Esophagus (tissue), 2 donors: ENCODE measurements at regions not wholly inside any gene's neighbourhood (a gene's known extent, or its start where the extent isn't known, plus 50 kb on each side); places are given as distances from the start of the nearest gene placed in this dataset.
"Not testable (repeated sequence)": the region's sequence is repeated elsewhere in the genome, so short reads cannot be mapped to it uniquely, and the experiment has no call there.

ENCODE experiments used
- H3K27ac ChIP-seq, 2 donors: one replicate each; pipeline ENCODE4 v1.5.1; 2013; ENCODE audit warnings: low read depth in 2 of 2, mild to moderate bottlenecking in 2 of 2, inconsistent platforms in 1 of 2, low read length in 1 of 2, moderate library complexity in 1 of 2
- H3K27me3 ChIP-seq, 2 donors: one replicate each; pipeline ENCODE4 v1.6.1; 2013; ENCODE audit warnings: low read length in 2 of 2, control low read depth in 1 of 2, mild to moderate bottlenecking in 1 of 2; ENCODE audit not compliant: insufficient read depth in 2 of 2, control insufficient read depth in 1 of 2
- H3K36me3 ChIP-seq, 2 donors: one replicate each; pipeline ENCODE4 v1.6.1; 2013; ENCODE audit warnings: low read length in 1 of 2; ENCODE audit not compliant: control insufficient read depth in 2 of 2, insufficient read depth in 2 of 2
- H3K4me1 ChIP-seq, 2 donors: one replicate each; pipeline ENCODE4 v1.6.1; 2013; ENCODE audit warnings: low read length in 1 of 2; ENCODE audit not compliant: control insufficient read depth in 2 of 2, insufficient read depth in 2 of 2
- H3K4me3 ChIP-seq, 2 donors: one replicate each; pipeline ENCODE4 v1.5.1; 2013; ENCODE audit warnings: low read length in 2 of 2, mild to moderate bottlenecking in 2 of 2, low read depth in 1 of 2, moderate library complexity in 1 of 2
- H3K9me3 ChIP-seq, 2 donors: one replicate each; pipeline ENCODE4 v1.6.1; 2013; ENCODE audit warnings: mild to moderate bottlenecking in 2 of 2, low read depth in 1 of 2, low read length in 1 of 2, moderate library complexity in 1 of 2; ENCODE audit not compliant: control insufficient read depth in 2 of 2, insufficient read depth in 1 of 2
- WGBS, 2 donors: extraction: QIAGEN DNeasy Blood & Tissue Kit; methylation state at CpG; one replicate each; pipeline ENCODE4 v1.1.7; 2013; 5-methylcytosine and 5-hydroxymethylcytosine counted together
- donor health status: healthy with polysubstance abuse.
- donor health status: Bipolar disorder and iron deficiency.

DNA sequence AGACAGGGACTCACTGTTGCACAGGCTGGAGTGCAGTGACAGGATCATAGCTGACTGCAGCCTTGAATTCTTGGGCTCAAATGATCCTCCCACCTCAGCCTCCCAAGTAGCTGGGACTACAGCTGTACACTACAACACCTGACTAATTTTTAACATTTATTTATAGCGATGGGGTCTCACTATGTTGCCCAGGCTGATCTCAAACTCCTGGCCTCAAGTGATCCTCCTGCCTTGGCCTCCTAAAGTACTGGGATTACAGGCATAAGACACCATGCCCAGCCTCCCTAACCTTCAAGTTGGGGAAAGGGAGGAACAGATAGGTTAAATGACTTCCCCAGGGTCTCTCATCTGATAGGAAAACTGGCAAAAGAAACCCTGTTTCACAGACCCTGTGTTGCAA lies 919.5 kb downstream of the TYW1 start:
- not testable (repeated sequence) for H3K36me3 ChIP-seq, H3K9me3 ChIP-seq, H3K27ac ChIP-seq, H3K4me3 ChIP-seq, H3K27me3 ChIP-seq, H3K4me1 ChIP-seq
- 93 to 95% methylated on average over 1 of the region's 1 CpG for WGBS, 2 donors

GRCh38 chr7:67916571-67917436 lies 920.2 kb downstream of the TYW1 start:
- Histone ChIP-seq H3K27ac (no peak overlapping the region), H3K36me3 (no peaks in the 10 kb centered on the region), H3K4me1 (no peaks in the 10 kb centered on the region), H3K4me3 (no peak overlapping the region), H3K27me3 (no peaks in the 10 kb centered on the region), H3K9me3 (peaks cover 0 to 4% of the 10 kb centered on the region in 2 donors)
- WGBS, 2 donors, result 50 to 54% methylated on average over 9 of the region's 9 CpGs

DNA sequence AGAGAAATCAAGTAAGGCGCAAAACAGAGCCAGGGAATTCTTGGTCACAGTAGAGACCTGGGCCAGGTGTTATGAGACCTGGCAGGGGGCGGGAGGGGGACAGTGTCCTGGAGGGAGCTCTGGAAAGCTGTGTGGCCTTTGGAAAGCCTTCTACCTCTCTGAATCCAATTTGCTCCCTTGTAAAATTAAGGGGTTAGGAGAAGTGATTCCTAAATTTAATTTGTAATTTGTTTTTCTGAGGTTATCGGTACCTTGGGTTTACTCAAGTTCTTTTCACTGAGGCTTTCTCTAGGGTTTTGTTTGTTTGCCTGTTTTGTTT lies 920.8 kb downstream of the TYW1 start:
- no peak overlapping the region for H3K27ac ChIP-seq
- no peaks in the 10 kb centered on the region for H3K4me1 ChIP-seq
- no peak overlapping the region for H3K4me3 ChIP-seq
- no peaks in the 10 kb centered on the region for H3K27me3 ChIP-seq
- H3K9me3 ChIP-seq, result peaks cover 0 to 4% of the 10 kb centered on the region in 2 donors
- no peaks in the 10 kb centered on the region for H3K36me3 ChIP-seq
- 78 to 84% methylated on average over 3 of the region's 3 CpGs for WGBS, 2 donors

- H3K4me1 ChIP-seq, result no peaks in the 10 kb centered on the region
- 68 to 80% methylated on average over 4 of the region's 4 CpGs for WGBS, 2 donors
- no peaks in the 10 kb centered on the region for H3K27me3 ChIP-seq
- H3K9me3 ChIP-seq, result peaks cover 0 to 4% of the 10 kb centered on the region in 2 donors
- no peak overlapping the region for H3K27ac ChIP-seq
- no peaks in the 10 kb centered on the region for H3K36me3 ChIP-seq
- no peak overlapping the region for H3K4me3 ChIP-seq
Observed at GRCh38 chr7:67918158-67918557, 921.5 kb downstream of the TYW1 start.

DNA sequence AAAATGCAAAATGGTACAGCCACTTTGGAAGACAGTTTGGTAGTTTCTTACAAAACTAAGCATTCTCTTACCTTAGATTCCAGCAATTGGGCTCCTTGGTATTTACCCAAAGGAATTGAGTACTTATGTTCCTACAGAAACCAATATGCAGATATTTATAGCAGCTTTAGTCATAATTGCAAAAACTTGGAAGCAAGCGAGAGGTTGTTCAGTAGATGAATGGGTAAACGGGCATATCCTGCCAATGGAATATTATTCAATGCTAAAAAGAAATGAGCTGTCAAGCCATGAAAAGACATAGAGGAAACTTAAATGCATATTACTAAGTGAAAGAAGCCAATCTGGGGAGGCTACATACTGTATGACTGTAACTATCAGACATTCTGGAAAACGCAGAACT lies 926.7 kb downstream of the TYW1 start:
- Histone ChIP-seq H3K27me3 (no peaks in the 10 kb centered on the region), H3K27ac (no peak overlapping the region), H3K4me3 (no peak overlapping the region), H3K36me3 (no peaks in the 10 kb centered on the region), H3K9me3 (peaks cover 0 to 2% of the 10 kb centered on the region in 2 donors), H3K4me1 (no peaks in the 10 kb centered on the region)
- WGBS, 2 donors, result 88 to 89% methylated on average over 3 of the region's 3 CpGs

- H3K4me1 ChIP-seq, result no peaks in the 10 kb centered on the region
- H3K9me3 ChIP-seq, result no peaks in the 10 kb centered on the region
- H3K27ac ChIP-seq, result no peak overlapping the region
- H3K27me3 ChIP-seq, result no peaks in the 10 kb centered on the region
- WGBS, 2 donors, result 53 to 68% methylated on average over 5 of the region's 5 CpGs
- no peak overlapping the region for H3K4me3 ChIP-seq
- H3K36me3 ChIP-seq, result no peaks in the 10 kb centered on the region
Observed at GRCh38 chr7:67928141-67928540, 931.5 kb downstream of the TYW1 start.

DNA sequence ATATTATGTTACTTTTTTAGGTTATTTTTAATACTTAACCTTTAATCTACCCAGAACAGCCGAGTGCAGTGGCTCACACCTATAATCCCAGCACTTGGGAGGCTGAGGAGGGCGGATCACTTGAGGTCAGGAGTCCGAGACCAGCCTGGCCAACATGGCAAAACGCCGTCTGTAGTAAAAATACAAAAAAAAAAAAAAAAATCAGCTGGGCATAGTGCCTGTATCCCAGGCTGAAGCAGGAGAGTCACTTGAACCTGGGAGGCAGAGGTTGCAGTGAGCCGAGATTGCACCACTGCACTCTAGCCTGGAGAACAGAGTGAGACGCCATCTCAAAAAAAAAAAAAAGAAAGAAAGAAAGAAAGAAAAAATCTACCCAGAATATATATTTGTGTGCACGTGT lies 939.8 kb downstream of the TYW1 start:
- H3K4me3 ChIP-seq, H3K27ac ChIP-seq, H3K27me3 ChIP-seq, H3K9me3 ChIP-seq, H3K4me1 ChIP-seq, H3K36me3 ChIP-seq: not testable (repeated sequence)
- WGBS, 2 donors, result 75 to 85% methylated on average over 8 of the region's 8 CpGs

- 94 to 95% methylated on average over 13 of the region's 13 CpGs for WGBS, 2 donors
- H3K27me3 ChIP-seq, result no peaks in the 10 kb centered on the region
- H3K4me1 ChIP-seq, result no peaks in the 10 kb centered on the region
- no peak overlapping the region for H3K27ac ChIP-seq
- H3K4me3 ChIP-seq, result no peak overlapping the region
- no peaks in the 10 kb centered on the region for H3K36me3 ChIP-seq
- H3K9me3 ChIP-seq, result no peaks in the 10 kb centered on the region
Observed at GRCh38 chr7:67940400-67940799, 943.8 kb downstream of the TYW1 start.

- H3K9me3 ChIP-seq, result no peaks in the 10 kb centered on the region
- WGBS, 2 donors, result 78 to 89% methylated on average over 2 of the region's 2 CpGs
- no peaks in the 10 kb centered on the region for H3K4me1 ChIP-seq
- H3K36me3 ChIP-seq, result no peaks in the 10 kb centered on the region
- no peak overlapping the region for H3K4me3 ChIP-seq
- H3K27ac ChIP-seq, result no peak overlapping the region
- no peaks in the 10 kb centered on the region for H3K27me3 ChIP-seq
Observed at GRCh38 chr7:67947191-67947590, 950.6 kb downstream of the TYW1 start.

GRCh38 chr7:67947646-67948045 lies 951.0 kb downstream of the TYW1 start:
- H3K27ac ChIP-seq, result no peak overlapping the region
- WGBS, 2 donors, result 89 to 90% methylated on average over 5 of the region's 5 CpGs
- no peaks in the 10 kb centered on the region for H3K9me3 ChIP-seq
- no peaks in the 10 kb centered on the region for H3K27me3 ChIP-seq
- no peaks in the 10 kb centered on the region for H3K4me1 ChIP-seq
- no peaks in the 10 kb centered on the region for H3K36me3 ChIP-seq
- H3K4me3 ChIP-seq, result no peak overlapping the region
